IMR-90 (cell line): ENCODE measurements at regions not wholly inside any gene's neighbourhood (a gene's known extent, or its start where the extent isn't known, plus 50 kb on each side); places are given as distances from the start of the nearest gene placed in this dataset.

Source experiments
- FOS ChIP-seq: fragments of 150-350 bp; IDR thresholded peaks from 2 replicates; pipeline ENCODE4 v1.6.1; 2016; ENCODE audit warnings: low read depth, low read length
- POLR2A ChIP-seq: IDR thresholded peaks from 2 replicates; pipeline ENCODE4 v1.6.1; 2012; ENCODE audit warnings: mild to moderate bottlenecking, low read depth, low read length
- RFX5 ChIP-seq: IDR thresholded peaks from 2 replicates; pipeline ENCODE4 v1.8.0; 2012; ENCODE audit warnings: low read depth, mild to moderate bottlenecking, low read length, moderate library complexity
- TF ChIP-seq, protein P1 (sequence below): conservative IDR thresholded peaks from 2 replicates; pipeline ENCODE4 v1.5.1; 2012; ENCODE audit warnings: mild to moderate bottlenecking, low read depth, low read length, improper control_type of control experiment
- TF ChIP-seq, protein P2 (sequence below): fragments of 150-350 bp; IDR thresholded peaks from 2 replicates; pipeline ENCODE4 v1.6.1; 2017; ENCODE audit warnings: mild to moderate bottlenecking, antibody characterized with exemption, low read length, low read depth

DNA sequence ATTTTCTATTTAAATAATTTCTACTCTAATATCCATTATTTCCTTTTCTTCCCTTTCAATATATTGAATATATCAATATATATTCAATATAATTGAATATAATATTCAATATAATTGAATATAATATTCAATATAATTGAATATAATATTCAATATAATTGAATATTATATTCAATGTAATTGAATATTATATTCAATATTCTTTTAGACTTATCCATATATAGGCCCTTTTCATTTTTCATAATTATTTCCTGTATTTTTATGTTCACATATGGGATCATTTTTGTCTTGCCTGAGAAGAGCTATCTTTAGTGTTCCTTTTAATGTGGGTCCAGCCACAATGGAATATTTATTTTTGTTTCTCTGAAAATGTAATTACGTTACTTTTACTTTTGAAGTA is 88.9 kb upstream of the ESRRB start:
- TF ChIP-seq FOS (no peak), POLR2A (no peak), RFX5 (no peak)
- TF ChIP-seq, protein P1, sequence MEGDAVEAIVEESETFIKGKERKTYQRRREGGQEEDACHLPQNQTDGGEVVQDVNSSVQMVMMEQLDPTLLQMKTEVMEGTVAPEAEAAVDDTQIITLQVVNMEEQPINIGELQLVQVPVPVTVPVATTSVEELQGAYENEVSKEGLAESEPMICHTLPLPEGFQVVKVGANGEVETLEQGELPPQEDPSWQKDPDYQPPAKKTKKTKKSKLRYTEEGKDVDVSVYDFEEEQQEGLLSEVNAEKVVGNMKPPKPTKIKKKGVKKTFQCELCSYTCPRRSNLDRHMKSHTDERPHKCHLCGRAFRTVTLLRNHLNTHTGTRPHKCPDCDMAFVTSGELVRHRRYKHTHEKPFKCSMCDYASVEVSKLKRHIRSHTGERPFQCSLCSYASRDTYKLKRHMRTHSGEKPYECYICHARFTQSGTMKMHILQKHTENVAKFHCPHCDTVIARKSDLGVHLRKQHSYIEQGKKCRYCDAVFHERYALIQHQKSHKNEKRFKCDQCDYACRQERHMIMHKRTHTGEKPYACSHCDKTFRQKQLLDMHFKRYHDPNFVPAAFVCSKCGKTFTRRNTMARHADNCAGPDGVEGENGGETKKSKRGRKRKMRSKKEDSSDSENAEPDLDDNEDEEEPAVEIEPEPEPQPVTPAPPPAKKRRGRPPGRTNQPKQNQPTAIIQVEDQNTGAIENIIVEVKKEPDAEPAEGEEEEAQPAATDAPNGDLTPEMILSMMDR: no peak
- TF ChIP-seq, protein P2, sequence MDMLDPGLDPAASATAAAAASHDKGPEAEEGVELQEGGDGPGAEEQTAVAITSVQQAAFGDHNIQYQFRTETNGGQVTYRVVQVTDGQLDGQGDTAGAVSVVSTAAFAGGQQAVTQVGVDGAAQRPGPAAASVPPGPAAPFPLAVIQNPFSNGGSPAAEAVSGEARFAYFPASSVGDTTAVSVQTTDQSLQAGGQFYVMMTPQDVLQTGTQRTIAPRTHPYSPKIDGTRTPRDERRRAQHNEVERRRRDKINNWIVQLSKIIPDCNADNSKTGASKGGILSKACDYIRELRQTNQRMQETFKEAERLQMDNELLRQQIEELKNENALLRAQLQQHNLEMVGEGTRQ: no peak
